Parathyroid adenoma (tissue), 2 donors: ENCODE measurements at regions not wholly inside any gene's neighbourhood (a gene's known extent, or its start where the extent isn't known, plus 50 kb on each side); places are given as distances from the start of the nearest gene placed in this dataset.

Experiments
- H2AFZ ChIP-seq: fragments of 300-600 bp; sonication (generic); one replicate; pipeline ENCODE4 v1.7.0; 2017; ENCODE audit warnings: antibody characterized with exemption, mild to moderate bottlenecking
- H3K27ac ChIP-seq: fragments of 300-600 bp; sonication (generic); one replicate; pipeline ENCODE4 v1.7.0; 2017
- H3K27me3 ChIP-seq: fragments of 300-600 bp; sonication (generic); one replicate; pipeline ENCODE4 v1.7.0; 2017; ENCODE audit warnings: low read length; ENCODE audit not compliant: control insufficient read depth, insufficient read depth
- H3K36me3 ChIP-seq: fragments of 300-600 bp; sonication (generic); one replicate; pipeline ENCODE4 v1.7.0; 2017; ENCODE audit warnings: low read length; ENCODE audit not compliant: control insufficient read depth, insufficient read depth
- H3K4me1 ChIP-seq: fragments of 300-600 bp; sonication (generic); one replicate; pipeline ENCODE4 v1.7.0; 2017; ENCODE audit warnings: control low read depth
- H3K4me2 ChIP-seq: fragments of 300-600 bp; sonication (generic); one replicate; pipeline ENCODE4 v1.7.0; 2017; ENCODE audit warnings: low read length
- H3K4me3 ChIP-seq: fragments of 300-600 bp; sonication (generic); one replicate; pipeline ENCODE4 v1.7.0; 2017; ENCODE audit warnings: low read depth, low read length
- H3K79me2 ChIP-seq: fragments of 300-600 bp; sonication (generic); one replicate; pipeline ENCODE4 v1.7.0; 2017; ENCODE audit warnings: control low read depth
- H3K9ac ChIP-seq: fragments of 300-600 bp; sonication (generic); one replicate; pipeline ENCODE4 v1.7.0; 2017; ENCODE audit warnings: mild to moderate bottlenecking
- H3K9me3 ChIP-seq: fragments of 300-600 bp; sonication (generic); one replicate; pipeline ENCODE4 v1.7.0; 2017; ENCODE audit warnings: low read length; ENCODE audit not compliant: control insufficient read depth
- CTCF ChIP-seq: fragments of 300-600 bp; sonication (generic); IDR thresholded peaks from one replicate; pipeline ENCODE4 v1.7.0; 2017; ENCODE audit warnings: antibody characterized with exemption, mild to moderate bottlenecking
- donor health status: primary hyperparathyroidism.

- Histone ChIP-seq H3K36me3 (no peaks in the 10 kb centered on the region), H3K27me3 (no peaks in the 10 kb centered on the region), H3K79me2 (no peaks in the 10 kb centered on the region)
These were observed 268.9 kb upstream of the TANK start for GRCh38 chr2:160891353-160891740.

GRCh38 chr2:160892204-160892603 lies 268.0 kb upstream of the TANK start:
- Histone ChIP-seq H3K4me3 (no peak overlapping the region), H3K9ac (no peak overlapping the region), H3K4me1 (no peaks in the 10 kb centered on the region), H3K4me2 (no peak overlapping the region), H3K79me2 (no peaks in the 10 kb centered on the region), H3K27me3 (no peaks in the 10 kb centered on the region), H3K27ac (no peak overlapping the region), H3K36me3 (no peaks in the 10 kb centered on the region), H2AFZ (no peak overlapping the region), H3K9me3 (no peaks in the 10 kb centered on the region)
- no peak for TF ChIP-seq CTCF

More at GRCh38 chr2:160891353-160891740, 268.9 kb upstream of the TANK start:
- Histone ChIP-seq H3K27ac (no peak overlapping the region), H2AFZ (no peak overlapping the region), H3K9me3 (no peaks in the 10 kb centered on the region), H3K4me2 (no peak overlapping the region), H3K9ac (no peak overlapping the region), H3K4me3 (no peak overlapping the region), H3K4me1 (no peaks in the 10 kb centered on the region)
- no peak for TF ChIP-seq CTCF

DNA sequence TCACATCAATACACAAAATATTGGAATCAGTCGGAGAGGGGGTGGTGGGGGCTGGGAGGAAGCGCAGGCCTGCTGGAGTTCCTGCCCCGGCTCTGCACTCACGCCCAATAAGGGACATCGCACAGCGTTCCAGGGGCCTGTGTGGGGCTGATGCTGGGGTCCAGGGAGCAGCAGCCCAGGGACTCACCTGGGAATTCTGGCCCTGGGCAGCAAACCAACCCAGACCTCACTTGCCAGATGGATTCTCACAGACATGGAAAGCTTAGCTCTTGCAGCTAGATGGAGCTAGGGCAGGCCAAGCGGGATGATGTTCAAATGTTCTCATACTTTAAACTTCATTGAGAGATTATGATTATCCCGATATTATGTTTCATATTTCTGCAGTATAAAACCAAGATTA lies 266.6 kb upstream of the TANK start:
- H3K9ac ChIP-seq = no peak overlapping the region
- H2AFZ ChIP-seq = no peak overlapping the region
- no peaks in the 10 kb centered on the region for H3K4me1 ChIP-seq
- H3K27me3 ChIP-seq = no peaks in the 10 kb centered on the region
- H3K79me2 ChIP-seq = no peaks in the 10 kb centered on the region
- H3K4me3 ChIP-seq = no peak overlapping the region
- no peak overlapping the region for H3K4me2 ChIP-seq
- no peak overlapping the region for H3K27ac ChIP-seq
- H3K9me3 ChIP-seq = no peaks in the 10 kb centered on the region
- TF ChIP-seq CTCF = no peak
- no peaks in the 10 kb centered on the region for H3K36me3 ChIP-seq

DNA sequence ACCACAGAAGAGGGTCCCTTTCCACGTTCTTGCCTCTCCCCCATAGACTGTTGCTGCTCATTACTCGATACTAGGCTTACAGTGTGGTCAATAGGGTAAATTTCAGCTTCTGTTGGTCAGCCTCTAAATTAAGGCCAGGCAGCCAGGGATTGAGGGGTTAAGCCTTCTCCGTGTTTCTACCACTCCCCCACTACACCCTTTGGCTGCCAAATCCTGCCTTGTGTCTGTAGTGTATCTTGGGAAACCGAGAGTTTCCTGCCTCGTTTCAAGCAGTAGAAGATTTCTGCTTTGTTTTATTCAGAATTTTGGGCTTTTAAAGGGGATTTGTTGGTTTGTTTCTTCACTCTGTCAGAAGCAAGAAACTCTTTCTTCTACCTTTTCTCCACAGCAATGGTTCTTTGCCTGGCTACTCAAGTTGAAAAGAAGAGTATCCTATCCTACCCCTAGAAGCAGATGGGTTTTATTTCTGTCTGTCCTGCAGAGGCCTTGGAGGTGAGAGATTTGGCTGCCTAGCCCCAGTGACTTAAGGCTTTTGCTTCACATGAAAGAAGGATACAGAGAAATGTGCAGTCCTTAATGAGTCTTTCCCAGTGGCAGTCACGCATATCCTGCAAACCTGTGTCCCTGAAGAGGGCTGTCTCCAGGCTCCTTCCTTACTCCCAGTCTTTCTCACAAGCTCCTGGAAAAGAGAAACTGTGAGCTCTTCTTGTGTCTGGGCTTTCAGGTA lies 261.5 kb upstream of the TANK start:
- H3K4me2 ChIP-seq = no peak overlapping the region
- TF ChIP-seq CTCF = no peak
- no peak overlapping the region for H3K4me3 ChIP-seq
- no peaks in the 10 kb centered on the region for H3K36me3 ChIP-seq
- H3K79me2 ChIP-seq = no peaks in the 10 kb centered on the region
- H3K4me1 ChIP-seq = peaks cover 5% of the 10 kb centered on the region
- no peak overlapping the region for H2AFZ ChIP-seq
- no peaks in the 10 kb centered on the region for H3K9me3 ChIP-seq
- H3K27me3 ChIP-seq = no peaks in the 10 kb centered on the region
- no peak overlapping the region for H3K9ac ChIP-seq
- H3K27ac ChIP-seq = no peak overlapping the region

DNA sequence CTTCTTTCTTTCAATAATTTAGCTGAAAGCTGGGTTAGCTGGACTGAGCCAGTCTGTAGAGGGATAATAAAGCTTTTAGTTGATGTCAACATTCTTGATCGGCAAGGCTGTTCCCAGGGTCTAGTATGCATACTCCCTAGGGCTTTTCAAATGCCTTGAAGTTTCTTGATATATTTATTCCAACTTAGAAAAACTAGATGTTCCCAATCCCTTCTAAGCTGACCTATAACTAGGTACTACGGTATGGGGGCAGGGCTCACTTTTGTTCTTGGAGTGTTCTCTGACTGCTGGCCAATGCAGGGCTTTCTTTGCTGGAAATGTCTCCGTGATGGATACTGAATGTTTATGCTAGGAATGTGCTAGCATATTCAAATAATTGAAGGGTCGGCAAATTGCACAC lies 258.6 kb upstream of the TANK start:
- Histone ChIP-seq H3K4me2 (no peak overlapping the region), H3K9me3 (no peaks in the 10 kb centered on the region), H3K36me3 (no peaks in the 10 kb centered on the region), H3K27ac (no peak overlapping the region), H3K27me3 (no peaks in the 10 kb centered on the region), H3K4me1 (peaks cover 5% of the 10 kb centered on the region), H3K79me2 (no peaks in the 10 kb centered on the region), H3K9ac (no peak overlapping the region), H2AFZ (no peak overlapping the region), H3K4me3 (no peak overlapping the region)
- no peak for TF ChIP-seq CTCF
